ENCODE measurements at regions not wholly inside any gene's neighbourhood (a gene's known extent, or its start where the extent isn't known, plus 50 kb on each side); places are given as distances from the start of the nearest gene placed in this dataset.

DNA sequence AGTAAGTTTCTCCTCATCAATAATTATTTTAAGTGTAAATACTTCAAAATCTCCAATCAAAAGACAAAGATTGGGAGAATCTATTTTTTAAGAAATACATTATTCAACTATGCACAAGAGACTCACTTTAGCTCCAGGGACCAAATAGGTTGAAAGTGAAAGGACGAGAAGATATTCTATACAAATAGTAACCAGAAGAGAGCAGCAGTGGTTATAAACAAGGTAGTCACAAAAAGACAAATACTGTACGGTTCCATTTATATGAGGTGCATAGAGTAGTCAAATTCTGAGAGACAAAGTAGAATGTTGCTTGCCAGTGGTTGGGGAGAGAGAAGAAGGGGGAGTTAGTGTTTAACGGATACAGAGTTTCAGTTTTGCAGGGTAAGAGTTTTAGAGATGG, 69.8 kb downstream of the POU3F3 start:
- TF ChIP-seq, protein P1, sequence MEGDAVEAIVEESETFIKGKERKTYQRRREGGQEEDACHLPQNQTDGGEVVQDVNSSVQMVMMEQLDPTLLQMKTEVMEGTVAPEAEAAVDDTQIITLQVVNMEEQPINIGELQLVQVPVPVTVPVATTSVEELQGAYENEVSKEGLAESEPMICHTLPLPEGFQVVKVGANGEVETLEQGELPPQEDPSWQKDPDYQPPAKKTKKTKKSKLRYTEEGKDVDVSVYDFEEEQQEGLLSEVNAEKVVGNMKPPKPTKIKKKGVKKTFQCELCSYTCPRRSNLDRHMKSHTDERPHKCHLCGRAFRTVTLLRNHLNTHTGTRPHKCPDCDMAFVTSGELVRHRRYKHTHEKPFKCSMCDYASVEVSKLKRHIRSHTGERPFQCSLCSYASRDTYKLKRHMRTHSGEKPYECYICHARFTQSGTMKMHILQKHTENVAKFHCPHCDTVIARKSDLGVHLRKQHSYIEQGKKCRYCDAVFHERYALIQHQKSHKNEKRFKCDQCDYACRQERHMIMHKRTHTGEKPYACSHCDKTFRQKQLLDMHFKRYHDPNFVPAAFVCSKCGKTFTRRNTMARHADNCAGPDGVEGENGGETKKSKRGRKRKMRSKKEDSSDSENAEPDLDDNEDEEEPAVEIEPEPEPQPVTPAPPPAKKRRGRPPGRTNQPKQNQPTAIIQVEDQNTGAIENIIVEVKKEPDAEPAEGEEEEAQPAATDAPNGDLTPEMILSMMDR (IDR thresholded peaks at IDR 0.05; ENCODE audit: unreplicated experiment) = no peak
- DNase-seq (ENCODE audit: low spot score) = no peak
- Mint-ChIP-seq H3K9me3 (ENCODE audit: unreplicated experiment) (no peaks in the 10 kb centered on the region), H3K4me1 (ENCODE audit: unreplicated experiment) (no peaks in the 10 kb centered on the region), H3K27ac (ENCODE audit: unreplicated experiment) (no peak overlapping the region), H3K27me3 (ENCODE audit: unreplicated experiment) (no peaks in the 10 kb centered on the region), H3K36me3 (ENCODE audit: low read depth, unreplicated experiment) (no peaks in the 10 kb centered on the region), H3K4me3 (ENCODE audit: unreplicated experiment) (no peak overlapping the region)

- Mint-ChIP-seq H3K36me3 (ENCODE audit: low read depth, unreplicated experiment) (no peaks in the 10 kb centered on the region), H3K9me3 (ENCODE audit: unreplicated experiment) (no peaks in the 10 kb centered on the region), H3K4me1 (ENCODE audit: unreplicated experiment) (peaks cover 2% of the 10 kb centered on the region), H3K27ac (ENCODE audit: unreplicated experiment) (no peak overlapping the region), H3K4me3 (ENCODE audit: unreplicated experiment) (no peak overlapping the region), H3K27me3 (ENCODE audit: unreplicated experiment) (no peaks in the 10 kb centered on the region)
- no peak for DNase-seq (ENCODE audit: low spot score)
- TF ChIP-seq, protein P1 (IDR thresholded peaks at IDR 0.05; ENCODE audit: unreplicated experiment) = no peak
Observed at GRCh38 chr2:104929663-104930062, 75.7 kb downstream of the POU3F3 start.

DNA sequence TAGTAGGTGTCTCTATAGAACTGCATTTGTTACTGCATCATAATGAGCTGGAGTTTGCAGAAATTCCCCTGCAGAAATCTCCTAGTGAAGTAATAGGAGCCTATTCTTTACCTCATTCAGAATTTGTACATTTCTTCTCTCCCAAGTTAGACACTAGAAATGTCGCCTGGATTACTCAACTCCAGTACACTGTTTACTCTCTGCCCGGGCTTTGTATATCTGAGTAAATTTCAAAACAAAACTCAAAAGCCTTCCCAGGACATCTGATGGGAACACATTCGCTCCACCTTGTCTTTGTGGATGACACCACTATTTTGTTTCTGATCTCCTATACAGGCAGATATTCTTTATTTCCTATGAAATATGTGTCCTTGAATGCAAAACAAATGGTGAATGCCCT, 76.8 kb downstream of the POU3F3 start:
- no peaks in the 10 kb centered on the region for H3K36me3 Mint-ChIP-seq (ENCODE audit: low read depth, unreplicated experiment)
- H3K27me3 Mint-ChIP-seq (ENCODE audit: unreplicated experiment) = no peaks in the 10 kb centered on the region
- no peaks in the 10 kb centered on the region for H3K9me3 Mint-ChIP-seq (ENCODE audit: unreplicated experiment)
- no peak for DNase-seq (ENCODE audit: low spot score)
- H3K4me1 Mint-ChIP-seq (ENCODE audit: unreplicated experiment) = peaks cover 2% of the 10 kb centered on the region
- no peak overlapping the region for H3K27ac Mint-ChIP-seq (ENCODE audit: unreplicated experiment)
- no peak overlapping the region for H3K4me3 Mint-ChIP-seq (ENCODE audit: unreplicated experiment)
- TF ChIP-seq, protein P1 (IDR thresholded peaks at IDR 0.05; ENCODE audit: unreplicated experiment) = no peak

- Mint-ChIP-seq H3K9me3 (ENCODE audit: unreplicated experiment) (no peaks in the 10 kb centered on the region), H3K27me3 (ENCODE audit: unreplicated experiment) (no peaks in the 10 kb centered on the region), H3K4me1 (ENCODE audit: unreplicated experiment) (peaks cover 2% of the 10 kb centered on the region), H3K36me3 (ENCODE audit: low read depth, unreplicated experiment) (no peaks in the 10 kb centered on the region), H3K27ac (ENCODE audit: unreplicated experiment) (no peak overlapping the region), H3K4me3 (ENCODE audit: unreplicated experiment) (no peak overlapping the region)
- DNase-seq (ENCODE audit: low spot score) = no peak
- TF ChIP-seq, protein P1 (IDR thresholded peaks at IDR 0.05; ENCODE audit: unreplicated experiment) = no peak
Observed at GRCh38 chr2:104932243-104932642, 78.3 kb downstream of the POU3F3 start.

DNA sequence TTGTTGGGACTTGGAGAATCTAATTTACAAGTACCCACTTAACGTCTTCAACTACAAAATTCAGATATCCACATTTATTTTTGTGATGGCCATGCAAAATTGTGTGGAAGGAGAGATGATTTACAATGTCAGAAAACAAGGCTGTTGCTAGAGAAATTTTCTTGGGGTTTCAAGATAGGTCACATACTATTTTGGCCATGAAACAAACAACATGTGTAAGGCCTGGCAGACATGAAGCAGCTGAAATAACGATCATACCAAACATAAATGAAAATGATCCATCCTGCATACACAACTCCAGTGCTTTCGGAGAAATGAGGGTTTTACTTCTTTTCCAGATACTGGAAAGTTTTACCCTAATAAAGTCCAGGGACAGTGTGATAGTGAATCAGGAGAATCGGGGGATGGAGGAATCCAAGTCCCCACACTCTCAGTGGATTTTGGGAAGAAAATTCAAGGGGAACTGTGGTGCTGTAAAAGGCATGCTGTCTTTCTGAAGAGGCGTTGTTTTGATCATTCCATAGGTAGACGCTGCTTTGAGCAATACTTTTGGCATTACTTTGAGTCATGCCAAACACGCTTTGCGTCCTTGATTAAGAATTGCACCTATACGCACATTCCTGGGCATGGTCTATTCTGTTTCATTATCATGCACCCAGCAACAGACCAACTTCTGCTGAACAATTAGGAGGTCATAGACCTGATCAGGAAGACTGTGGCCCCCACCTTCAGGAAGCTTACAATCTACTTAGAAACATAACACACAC, 79.4 kb downstream of the POU3F3 start:
- H3K27me3 Mint-ChIP-seq (ENCODE audit: unreplicated experiment) = no peaks in the 10 kb centered on the region
- H3K36me3 Mint-ChIP-seq (ENCODE audit: low read depth, unreplicated experiment) = no peaks in the 10 kb centered on the region
- TF ChIP-seq, protein P1 (IDR thresholded peaks at IDR 0.05; ENCODE audit: unreplicated experiment) = no peak
- no peak for DNase-seq (ENCODE audit: low spot score)
- no peak overlapping the region for H3K27ac Mint-ChIP-seq (ENCODE audit: unreplicated experiment)
- H3K4me1 Mint-ChIP-seq (ENCODE audit: unreplicated experiment) = peaks cover 3% of the 10 kb centered on the region
- no peak overlapping the region for H3K4me3 Mint-ChIP-seq (ENCODE audit: unreplicated experiment)
- H3K9me3 Mint-ChIP-seq (ENCODE audit: unreplicated experiment) = no peaks in the 10 kb centered on the region

Measured in endothelial cell (in vitro differentiated cells).